Stimulated activated naive B cell treated with anti-CD40 and anti-IgM and Interleukin-4, amounts not matched to agents 10 μg/mL and 1 μg/mL and 100 μg/mL, for 72 hours (primary cell): ENCODE measurements at regions not wholly inside any gene's neighbourhood (a gene's known extent, or its start where the extent isn't known, plus 50 kb on each side); places are given as distances from the start of the nearest gene placed in this dataset.

Experiments
- ATAC-seq, 2 donors: fragments of 150-1000 bp; cut with Tn5 transposase; replicated peaks; 2 replicates each; pipeline ENCODE4 v1.10.0; 2021; ENCODE audit warnings: moderate library complexity in 1 of 2
- DNase-seq: peaks from one replicate; pipeline ENCODE4 v3.0.0; 2021
- H3K27ac Mint-ChIP-seq: one replicate; pipeline ENCODE4 v1.8.0; 2022; ENCODE audit warnings: mild to moderate bottlenecking, mixed read lengths
- H3K27me3 Mint-ChIP-seq, 2 donors: one replicate each; pipeline ENCODE4 v1.8.0; 2022; ENCODE audit warnings: mixed read lengths in 2 of 2
- H3K36me3 Mint-ChIP-seq, 2 donors: one replicate each; pipeline ENCODE4 v1.8.0; 2022; ENCODE audit warnings: mixed read lengths in 2 of 2, mild to moderate bottlenecking in 1 of 2
- H3K4me1 Mint-ChIP-seq, 2 donors: one replicate each; pipeline ENCODE4 v1.8.0; 2022; ENCODE audit warnings: mixed read lengths in 2 of 2, mild to moderate bottlenecking in 1 of 2
- H3K4me3 Mint-ChIP-seq, 2 donors: one replicate each; pipeline ENCODE4 v1.8.0; 2022; ENCODE audit warnings: mild to moderate bottlenecking in 2 of 2, mixed read lengths in 2 of 2, moderate library complexity in 1 of 2
- H3K9me3 Mint-ChIP-seq, 2 donors: one replicate each; pipeline ENCODE4 v1.8.0; 2022; ENCODE audit warnings: mixed read lengths in 2 of 2, mild to moderate bottlenecking in 1 of 2

DNA sequence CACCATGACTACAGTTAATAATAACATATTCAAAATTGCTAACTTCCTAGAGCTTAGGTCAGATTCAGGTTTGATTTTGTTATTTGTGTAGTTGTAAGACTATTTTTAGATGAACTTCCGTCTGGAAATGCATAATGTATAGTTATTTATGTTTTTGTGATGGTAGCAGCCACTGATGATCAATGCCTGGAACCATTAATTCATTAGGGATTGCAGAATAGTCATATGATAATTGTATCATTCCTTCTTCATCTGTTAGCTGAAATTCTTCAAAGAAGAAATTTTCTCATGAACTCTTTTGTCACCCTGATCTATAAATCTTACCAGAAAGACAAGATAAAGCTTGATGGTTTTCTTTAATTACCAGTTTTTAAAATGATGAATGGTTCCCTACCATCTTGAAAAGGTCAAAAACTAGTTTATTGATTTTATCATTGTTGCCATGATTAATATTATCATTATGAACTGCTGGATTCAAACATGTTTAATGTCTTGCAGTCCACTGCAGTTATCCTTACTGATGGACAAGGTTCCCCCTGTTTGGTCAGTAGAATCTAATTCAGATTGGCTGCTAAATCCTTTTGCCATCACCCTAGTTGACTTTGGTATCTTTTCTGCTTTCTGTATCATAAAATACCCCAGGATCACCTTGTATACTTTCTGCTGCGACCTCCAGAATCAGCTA is 433.3 kb downstream of the GPAM start:
- Mint-ChIP-seq H3K36me3 (no peaks in the 10 kb centered on the region), H3K27me3 (no peaks in the 10 kb centered on the region), H3K4me3 (no peak overlapping the region), H3K4me1 (no peaks in the 10 kb centered on the region), H3K27ac (no peak overlapping the region), H3K9me3 (peaks cover 0 to 2% of the 10 kb centered on the region in 2 donors)
- no peak for DNase-seq
- ATAC-seq = no peak

DNA sequence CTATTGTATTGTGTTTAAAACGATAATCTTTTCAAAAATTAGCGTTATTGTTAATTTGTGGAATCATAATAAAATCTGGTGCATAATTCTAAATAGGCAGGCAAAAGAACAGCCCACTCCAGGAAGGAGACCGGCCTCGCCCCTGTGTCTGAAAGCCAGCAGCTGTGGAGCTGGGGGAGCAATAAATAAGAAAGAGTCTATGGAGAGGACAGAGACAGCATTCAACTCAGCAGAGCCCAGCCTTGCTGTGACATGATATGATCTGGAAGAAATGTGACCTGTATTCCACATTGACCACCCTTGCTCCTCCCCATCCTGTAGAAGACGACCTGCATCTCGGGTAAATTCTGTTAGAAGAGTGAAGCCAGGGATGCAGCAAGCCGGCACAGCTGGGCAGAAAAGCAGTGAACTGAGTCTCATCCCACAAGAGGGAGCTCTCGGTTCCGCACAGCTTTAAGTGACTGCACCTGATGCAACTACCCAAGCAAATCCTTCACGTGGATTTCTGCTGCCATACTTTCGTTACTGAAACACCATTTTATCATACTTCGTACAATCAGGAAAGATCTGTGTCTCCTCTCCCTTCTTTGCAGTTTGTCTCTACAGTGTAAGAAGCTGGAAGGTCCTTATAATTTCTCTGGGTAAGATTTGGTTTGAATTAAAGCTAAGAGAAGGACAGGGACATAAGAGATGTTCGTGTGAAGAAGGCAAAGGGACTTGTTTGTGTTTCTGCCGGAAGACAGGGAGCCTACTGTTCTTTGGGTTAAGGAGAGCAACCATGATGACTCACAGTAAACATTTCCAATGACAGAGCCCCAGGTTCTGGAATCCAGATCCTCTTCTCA is 427.1 kb downstream of the GPAM start:
- H3K4me3 Mint-ChIP-seq = no peak overlapping the region
- peak; percentile 41 to 51 for ATAC-seq
- peaks cover 0 to 12% of the 10 kb centered on the region in 2 donors for H3K27me3 Mint-ChIP-seq
- no peaks in the 10 kb centered on the region for H3K36me3 Mint-ChIP-seq
- no peak overlapping the region for H3K27ac Mint-ChIP-seq
- H3K9me3 Mint-ChIP-seq = no peaks in the 10 kb centered on the region
- H3K4me1 Mint-ChIP-seq = peaks cover 0 to 2% of the 10 kb centered on the region in 2 donors
- DNase-seq = peak; percentile 4

DNA sequence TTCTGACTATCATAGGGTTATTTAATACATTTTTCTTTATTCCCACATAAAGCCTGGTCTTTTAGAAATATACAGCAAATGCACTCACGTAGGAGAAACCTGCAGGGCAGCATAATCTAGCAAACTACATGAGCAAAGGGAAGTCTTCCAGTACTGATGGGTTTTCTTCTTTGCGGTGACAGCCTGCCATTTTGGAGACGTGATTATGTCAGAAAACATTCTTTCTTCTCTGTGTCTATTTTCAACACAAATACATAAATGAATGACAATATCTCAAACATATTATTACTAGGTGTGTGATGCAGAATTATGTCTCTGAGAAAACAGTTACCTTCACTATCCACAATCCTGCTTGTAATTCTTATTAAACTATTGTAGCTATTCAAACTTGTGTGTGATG is 425.0 kb downstream of the GPAM start:
- Mint-ChIP-seq H3K27ac (no peak overlapping the region), H3K4me3 (no peak overlapping the region), H3K36me3 (no peaks in the 10 kb centered on the region), H3K27me3 (peaks cover 0 to 12% of the 10 kb centered on the region in 2 donors), H3K9me3 (no peaks in the 10 kb centered on the region), H3K4me1 (peaks cover 0 to 2% of the 10 kb centered on the region in 2 donors)
- no peak for ATAC-seq
- DNase-seq = no peak

DNA sequence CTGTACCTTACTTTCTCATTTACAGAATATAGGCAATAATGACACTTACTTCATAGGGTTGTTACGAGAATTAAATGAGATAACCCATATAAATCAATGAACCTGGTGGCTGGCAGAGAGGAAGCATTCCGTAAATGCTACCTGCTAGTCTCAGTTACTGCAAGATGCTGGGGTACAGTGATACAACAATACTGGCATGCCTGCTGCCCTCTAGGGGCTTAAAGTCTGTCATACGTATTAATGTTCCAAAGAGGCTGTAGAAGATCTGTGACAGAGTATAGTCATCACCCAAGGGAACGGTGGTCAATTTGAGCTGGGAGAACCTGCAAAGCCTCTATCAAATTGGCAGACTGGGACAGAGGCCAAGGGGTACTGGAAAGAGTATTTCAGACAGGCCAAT is 421.5 kb downstream of the GPAM start:
- H3K9me3 Mint-ChIP-seq = no peaks in the 10 kb centered on the region

DNA sequence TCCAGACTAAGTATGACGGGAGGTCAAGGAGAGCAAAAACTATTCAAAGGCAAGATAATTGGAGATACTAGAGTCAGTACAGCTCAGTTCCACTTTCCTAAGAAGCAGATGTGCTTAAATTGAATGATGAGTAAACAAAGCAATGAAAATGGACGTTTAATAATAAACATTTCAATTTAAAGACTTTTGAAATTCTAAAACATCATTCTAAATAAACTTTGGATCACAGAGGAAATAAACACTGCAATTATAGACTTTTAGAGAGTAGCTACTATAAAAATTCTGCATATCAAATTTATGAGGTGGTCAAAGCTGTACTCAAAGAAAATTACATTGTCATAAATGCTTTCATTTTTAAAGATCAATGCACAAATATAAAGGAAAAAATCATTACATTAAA is 418.3 kb downstream of the GPAM start:
- no peaks in the 10 kb centered on the region for H3K36me3 Mint-ChIP-seq
- H3K4me3 Mint-ChIP-seq = no peak overlapping the region
- H3K4me1 Mint-ChIP-seq = no peaks in the 10 kb centered on the region
- no peaks in the 10 kb centered on the region for H3K27me3 Mint-ChIP-seq
- H3K9me3 Mint-ChIP-seq = peaks cover 2% of the 10 kb centered on the region in 2 donors
- no peak for ATAC-seq
- DNase-seq = no peak
- H3K27ac Mint-ChIP-seq = no peak overlapping the region

More for the DNA sequence above, 421.5 kb downstream of the GPAM start:
- Mint-ChIP-seq H3K27me3 (peaks cover 0 to 7% of the 10 kb centered on the region in 2 donors), H3K36me3 (no peaks in the 10 kb centered on the region), H3K4me1 (no peaks in the 10 kb centered on the region), H3K4me3 (no peak overlapping the region), H3K27ac (no peak overlapping the region)
- no peak for ATAC-seq
- DNase-seq = no peak

DNA sequence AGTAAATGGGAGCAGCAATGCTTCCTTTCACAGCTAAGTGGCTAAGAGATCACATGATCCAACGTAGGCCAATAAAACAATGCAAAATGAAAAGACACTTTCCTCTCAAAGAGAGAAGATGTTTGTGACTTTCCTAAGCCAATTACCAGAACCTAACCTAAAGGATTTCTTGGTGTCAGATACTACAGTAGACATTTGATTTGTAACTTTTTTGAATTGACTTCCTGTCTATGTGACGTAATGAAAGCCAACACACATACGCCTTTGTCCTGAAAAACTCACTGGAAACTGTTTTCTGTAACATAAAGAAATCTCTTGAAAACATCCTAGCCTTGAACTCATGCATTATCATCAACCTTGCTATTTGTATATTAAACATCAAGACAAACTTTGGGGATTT is 417.1 kb downstream of the GPAM start:
- DNase-seq (no peak), ATAC-seq (no peak)
- Mint-ChIP-seq H3K9me3 (peaks cover 2 to 4% of the 10 kb centered on the region in 2 donors), H3K36me3 (no peaks in the 10 kb centered on the region), H3K27ac (no peak overlapping the region), H3K27me3 (no peaks in the 10 kb centered on the region), H3K4me3 (no peak overlapping the region), H3K4me1 (no peaks in the 10 kb centered on the region)

DNA sequence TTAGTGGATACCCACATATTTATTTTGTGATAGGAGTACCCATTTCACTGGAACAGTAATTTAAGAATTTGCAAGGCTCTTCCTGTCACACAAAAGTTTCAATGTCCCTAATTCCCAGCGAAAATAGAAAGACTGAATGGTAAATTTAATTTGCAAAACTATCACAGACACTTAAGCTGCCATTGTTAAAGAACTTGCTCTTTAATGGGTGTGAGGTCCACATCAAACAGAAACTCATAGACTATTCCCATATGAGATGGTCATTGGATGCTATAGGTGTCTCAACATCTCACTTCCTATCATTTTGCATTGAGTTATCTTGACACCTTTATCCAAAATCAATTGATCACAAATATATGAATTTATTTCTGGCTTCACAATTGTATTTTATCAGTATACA is 415.9 kb downstream of the GPAM start:
- Mint-ChIP-seq H3K36me3 (no peaks in the 10 kb centered on the region), H3K9me3 (peaks cover 2 to 4% of the 10 kb centered on the region in 2 donors), H3K27me3 (no peaks in the 10 kb centered on the region), H3K4me1 (no peaks in the 10 kb centered on the region), H3K27ac (no peak overlapping the region), H3K4me3 (no peak overlapping the region)
- DNase-seq (no peak), ATAC-seq (no peak)

DNA sequence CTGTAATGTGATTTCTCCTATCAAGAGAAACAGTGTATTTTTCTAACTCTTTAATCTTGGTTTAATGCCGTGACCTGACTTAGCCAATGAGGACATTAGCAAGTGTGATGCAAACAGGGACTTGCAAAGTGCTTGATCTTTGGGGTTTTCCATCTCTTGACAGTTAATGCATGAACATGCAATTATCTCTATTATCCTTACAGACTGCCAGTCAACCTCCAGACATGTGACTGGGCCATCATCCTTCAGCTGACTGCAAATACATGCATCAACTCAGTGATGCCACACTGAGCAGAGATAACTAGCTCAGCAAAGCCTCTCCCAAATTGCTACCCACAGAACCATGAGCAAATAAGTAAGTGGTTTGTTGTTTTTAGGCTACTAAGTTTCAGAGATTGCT is 409.6 kb downstream of the GPAM start:
- no peaks in the 10 kb centered on the region for H3K36me3 Mint-ChIP-seq
- H3K4me1 Mint-ChIP-seq = no peaks in the 10 kb centered on the region
- no peak for DNase-seq
- H3K4me3 Mint-ChIP-seq = no peak overlapping the region
- ATAC-seq = no peak
- H3K9me3 Mint-ChIP-seq = peaks cover 0 to 4% of the 10 kb centered on the region in 2 donors
- peaks cover 0 to 3% of the 10 kb centered on the region in 2 donors for H3K27me3 Mint-ChIP-seq
- H3K27ac Mint-ChIP-seq = no peak overlapping the region

DNA sequence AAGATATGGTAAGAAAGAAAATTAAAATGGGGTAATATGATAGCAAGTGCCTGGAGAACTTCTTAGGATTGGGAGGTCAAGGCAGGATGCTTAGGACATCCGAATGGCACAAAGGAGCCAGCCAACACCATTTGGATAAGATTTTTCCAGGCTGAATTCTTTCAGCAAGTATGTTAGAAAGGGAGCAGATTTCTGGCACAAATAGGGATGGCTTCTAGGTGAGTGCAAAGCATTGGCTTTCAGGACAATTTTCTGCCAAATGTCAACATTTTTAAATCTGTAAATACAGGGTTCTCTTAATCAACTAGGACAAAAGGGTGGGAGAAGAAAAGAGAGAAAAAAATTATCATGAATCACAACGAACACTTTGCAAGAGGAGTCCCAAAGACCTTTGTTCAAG is 409.1 kb downstream of the GPAM start:
- Mint-ChIP-seq H3K4me1 (no peaks in the 10 kb centered on the region), H3K36me3 (no peaks in the 10 kb centered on the region), H3K27ac (no peak overlapping the region), H3K4me3 (no peak overlapping the region), H3K9me3 (peaks cover 0 to 4% of the 10 kb centered on the region in 2 donors), H3K27me3 (peaks cover 0 to 3% of the 10 kb centered on the region in 2 donors)
- no peak for ATAC-seq
- no peak for DNase-seq

DNA sequence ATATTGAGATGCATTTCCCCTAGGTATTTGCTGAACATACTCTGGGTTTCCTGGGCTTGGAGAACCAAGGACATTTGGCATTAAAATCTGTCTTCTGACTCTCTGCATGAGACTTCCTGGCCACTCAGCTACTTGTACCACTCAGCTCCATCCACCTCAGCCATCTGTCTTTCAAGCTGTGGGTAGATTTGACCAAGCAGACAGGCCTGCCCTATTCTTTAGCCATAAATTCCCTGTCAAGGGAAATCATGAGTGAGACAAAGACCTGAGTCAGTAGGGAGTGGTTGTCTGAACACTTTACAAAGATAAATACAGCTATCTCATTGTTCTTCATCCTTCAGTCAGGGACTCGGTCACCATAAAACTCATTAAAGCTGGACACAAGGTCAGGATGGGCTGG is 399.1 kb downstream of the GPAM start:
- Mint-ChIP-seq H3K4me3 (no peak overlapping the region), H3K9me3 (no peaks in the 10 kb centered on the region), H3K27ac (no peak overlapping the region), H3K27me3 (no peaks in the 10 kb centered on the region), H3K4me1 (no peaks in the 10 kb centered on the region), H3K36me3 (no peaks in the 10 kb centered on the region)
- ATAC-seq (no peak), DNase-seq (no peak)

DNA sequence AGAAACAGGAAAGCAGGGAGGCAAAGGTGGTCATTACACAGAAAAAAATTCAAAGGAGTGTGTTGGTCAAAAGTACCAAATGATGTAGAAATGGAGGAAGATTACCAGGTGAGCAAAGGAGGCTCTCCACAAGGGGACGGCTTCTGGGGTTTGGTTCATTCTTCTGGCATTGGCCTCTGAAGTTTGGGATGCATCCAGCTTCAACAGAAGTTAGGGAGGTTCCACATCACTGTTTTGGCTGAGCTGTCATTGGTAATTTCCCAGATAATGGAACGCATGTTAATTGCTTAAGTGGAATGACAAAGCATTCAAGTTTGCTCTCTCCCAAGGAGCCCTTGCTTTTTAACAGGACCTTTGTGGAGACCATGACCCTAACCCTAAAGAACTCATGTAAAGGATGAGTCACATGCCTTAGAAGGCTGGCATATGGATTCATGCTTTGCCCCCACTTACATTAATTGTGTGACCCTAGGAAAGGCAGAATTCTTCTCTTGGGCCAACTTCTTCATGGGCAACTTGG is 398.6 kb downstream of the GPAM start:
- no peak overlapping the region for H3K4me3 Mint-ChIP-seq
- ATAC-seq (no peak), DNase-seq (no peak)
- no peaks in the 10 kb centered on the region for H3K27me3 Mint-ChIP-seq
- H3K9me3 Mint-ChIP-seq = no peaks in the 10 kb centered on the region
- H3K4me1 Mint-ChIP-seq = no peaks in the 10 kb centered on the region
- H3K27ac Mint-ChIP-seq = no peak overlapping the region
- H3K36me3 Mint-ChIP-seq = no peaks in the 10 kb centered on the region

DNA sequence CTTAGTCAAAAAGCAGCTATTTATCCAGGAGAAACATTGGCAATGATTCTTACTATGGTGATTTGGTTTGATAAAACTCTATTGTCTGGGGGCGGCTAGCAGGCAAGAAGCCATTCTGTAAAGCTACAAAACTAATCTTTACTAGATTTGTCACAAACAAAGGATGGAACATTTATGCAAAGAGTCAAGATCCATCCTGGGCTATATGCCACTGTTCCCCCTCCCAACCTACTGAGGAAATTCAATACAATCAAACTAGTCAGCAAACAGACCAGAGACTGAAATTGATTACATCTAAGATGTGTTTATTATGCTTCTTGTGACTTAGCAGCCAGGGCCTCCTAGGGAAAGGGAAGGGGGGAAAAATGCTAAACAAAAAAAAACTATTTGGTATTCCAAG is 397.6 kb downstream of the GPAM start:
- Mint-ChIP-seq H3K9me3 (no peaks in the 10 kb centered on the region), H3K27ac (no peak overlapping the region), H3K36me3 (no peaks in the 10 kb centered on the region), H3K4me1 (no peaks in the 10 kb centered on the region), H3K4me3 (no peak overlapping the region), H3K27me3 (no peaks in the 10 kb centered on the region)
- no peak for ATAC-seq
- no peak for DNase-seq

DNA sequence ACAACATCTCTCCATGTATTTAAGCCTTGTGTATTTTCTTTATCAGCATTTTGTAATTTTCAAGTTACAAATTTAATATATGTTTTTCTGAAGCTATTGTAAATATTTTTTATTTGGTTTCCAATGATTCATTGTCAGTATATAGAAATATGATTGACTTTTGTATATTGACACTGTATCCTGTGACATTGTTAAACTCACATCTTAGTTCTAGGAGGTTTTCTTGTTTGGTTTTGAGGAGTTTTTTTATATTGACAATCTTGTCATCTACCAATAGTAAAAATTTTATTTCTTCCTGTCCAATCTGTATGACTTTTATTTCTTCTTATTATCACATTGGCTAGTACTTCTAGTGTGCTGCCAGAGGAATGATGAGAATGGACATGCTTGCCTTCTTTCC is 393.7 kb downstream of the GPAM start:
- no peak for DNase-seq
- Mint-ChIP-seq H3K9me3 (no peaks in the 10 kb centered on the region), H3K27me3 (no peaks in the 10 kb centered on the region), H3K4me3 (no peak overlapping the region), H3K27ac (no peak overlapping the region), H3K36me3 (no peaks in the 10 kb centered on the region), H3K4me1 (no peaks in the 10 kb centered on the region)
- ATAC-seq = no peak

DNA sequence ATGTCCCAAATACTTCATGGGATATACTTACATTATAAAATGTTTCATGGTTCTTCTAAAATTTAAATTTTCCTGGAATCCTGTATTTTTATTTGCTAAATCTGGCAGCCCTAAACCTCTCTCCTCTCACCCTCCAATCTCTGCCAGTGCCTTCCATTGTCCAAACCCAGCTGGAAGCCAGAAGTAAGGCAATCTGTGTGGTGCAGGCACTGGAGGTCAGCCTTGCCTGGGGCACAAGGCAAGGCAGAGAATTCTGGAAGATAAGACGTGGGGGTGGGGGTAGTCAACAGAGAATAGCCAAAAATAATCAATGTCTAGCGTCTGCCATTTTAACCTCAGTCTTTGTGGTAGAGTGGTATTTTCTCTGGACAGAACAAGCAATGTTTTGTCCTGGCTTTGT is 381.7 kb downstream of the GPAM start:
- Mint-ChIP-seq H3K27ac (no peak overlapping the region), H3K9me3 (peaks cover 0 to 4% of the 10 kb centered on the region in 2 donors), H3K4me1 (no peaks in the 10 kb centered on the region), H3K36me3 (no peaks in the 10 kb centered on the region), H3K27me3 (no peaks in the 10 kb centered on the region), H3K4me3 (no peak overlapping the region)
- DNase-seq (no peak), ATAC-seq (no peak)

DNA sequence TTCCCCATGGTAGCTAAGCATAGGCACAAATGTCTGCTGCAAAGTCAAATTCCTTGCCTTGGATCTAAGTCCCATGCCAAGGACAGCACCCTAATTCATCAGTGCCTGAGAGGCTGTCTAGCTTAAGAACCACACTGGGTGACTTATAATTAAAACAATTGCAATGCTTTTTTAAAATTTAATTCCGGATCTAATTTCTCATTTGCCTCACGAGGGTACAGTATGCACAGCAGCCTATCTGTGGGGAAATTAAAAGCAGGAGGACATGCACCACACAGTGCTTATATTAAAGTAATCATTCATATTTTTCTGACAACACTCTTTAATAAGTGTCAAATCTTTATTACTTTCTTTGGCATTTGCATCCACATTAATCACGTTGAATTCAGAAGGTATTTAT is 378.8 kb downstream of the GPAM start:
- H3K9me3 Mint-ChIP-seq = peaks cover 0 to 4% of the 10 kb centered on the region in 2 donors
- H3K27ac Mint-ChIP-seq = no peak overlapping the region
- H3K36me3 Mint-ChIP-seq = no peaks in the 10 kb centered on the region
- DNase-seq = no peak
- no peak overlapping the region for H3K4me3 Mint-ChIP-seq
- H3K4me1 Mint-ChIP-seq = no peaks in the 10 kb centered on the region
- ATAC-seq = no peak
- H3K27me3 Mint-ChIP-seq = no peaks in the 10 kb centered on the region
